ENCODE measurements at regions not wholly inside any gene's neighbourhood (a gene's known extent, or its start where the extent isn't known, plus 50 kb on each side); places are given as distances from the start of the nearest gene placed in this dataset.

DNA sequence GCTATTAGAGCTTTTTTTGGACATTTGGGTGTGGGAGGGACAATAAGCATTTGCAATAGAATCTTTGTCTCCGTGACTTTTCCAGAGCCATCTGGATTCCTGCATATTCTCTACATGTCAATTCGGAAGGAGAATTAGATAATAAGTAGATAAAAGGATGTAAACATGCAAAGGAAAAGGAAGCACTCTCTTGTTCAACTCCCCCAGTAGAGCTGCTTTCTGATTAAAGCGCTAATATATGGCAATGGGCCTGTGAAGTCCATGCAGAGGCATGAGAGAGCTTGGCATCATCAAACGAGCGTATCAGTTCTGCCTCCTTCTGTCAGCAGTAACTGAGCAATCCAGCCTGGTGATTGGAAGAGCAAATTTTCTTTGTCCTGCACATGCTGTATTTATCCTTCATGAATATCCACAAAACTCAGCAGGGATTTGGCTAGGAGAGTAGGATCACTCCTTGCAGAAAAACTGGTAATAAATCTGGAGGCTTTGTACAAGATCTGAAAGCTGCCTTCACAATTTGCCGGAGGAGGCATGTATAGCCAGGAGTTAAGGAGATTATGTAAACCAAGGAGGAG is 1752.9 kb downstream of the MAT2B start:
- DNase-seq = no peak

DNA sequence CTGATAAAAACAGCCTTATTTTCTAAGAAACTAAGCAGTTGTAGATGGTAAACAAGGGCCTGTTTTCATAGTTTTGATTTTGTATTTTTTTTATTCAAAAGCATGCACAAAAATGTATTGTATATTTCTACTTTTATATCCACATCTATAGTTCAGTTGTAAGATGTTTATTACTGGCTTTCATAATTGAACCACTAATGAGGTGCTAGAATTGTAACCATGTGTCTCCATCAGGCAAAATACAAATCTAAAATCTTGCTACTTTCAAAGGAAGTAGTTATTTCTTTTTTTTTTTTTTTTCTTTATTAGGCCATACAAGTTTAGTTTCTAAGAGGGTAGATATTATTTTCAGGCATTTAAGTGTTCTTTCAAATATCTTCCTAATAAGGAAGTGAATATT is 1755.0 kb downstream of the MAT2B start:
- no peak for DNase-seq

DNA sequence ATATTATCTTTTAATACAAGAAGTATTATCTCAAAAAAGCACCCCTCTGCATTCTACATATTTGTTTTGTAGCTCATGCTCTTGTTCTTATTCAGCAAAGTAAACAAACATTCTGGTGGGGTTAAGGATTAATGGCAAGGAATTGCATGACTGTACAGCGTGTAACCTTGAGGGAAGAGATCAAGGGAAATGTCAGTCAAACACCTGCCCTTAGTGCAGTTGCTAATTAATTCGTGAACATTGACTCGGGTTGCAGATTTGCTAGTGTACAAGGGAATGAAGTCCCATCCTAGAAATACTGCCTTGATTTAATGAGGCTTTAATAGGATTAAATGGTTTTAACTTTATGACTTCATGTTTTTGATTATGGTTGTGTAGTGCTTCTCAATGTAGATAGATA is 1758.1 kb downstream of the MAT2B start:
- DNase-seq = no peak

DNA sequence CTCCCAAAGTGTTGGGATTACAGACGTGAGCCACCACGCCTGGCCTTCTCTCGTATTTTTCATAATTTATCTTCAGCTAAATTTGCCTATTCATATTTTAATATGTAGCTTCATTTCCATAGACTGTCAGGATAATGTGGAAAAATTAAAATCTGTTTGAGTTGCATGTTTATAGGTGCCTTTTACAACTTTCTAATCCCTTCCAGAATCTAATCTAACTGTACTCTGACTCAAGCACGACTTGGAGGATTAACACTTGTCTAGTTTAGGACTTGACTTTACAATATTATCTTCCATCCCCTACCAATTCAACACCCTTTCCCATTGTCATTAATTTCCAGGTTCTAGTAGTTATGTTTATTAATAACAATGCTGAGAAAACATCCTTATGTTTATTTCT is 1761.5 kb downstream of the MAT2B start:
- DNase-seq = no peak

DNA sequence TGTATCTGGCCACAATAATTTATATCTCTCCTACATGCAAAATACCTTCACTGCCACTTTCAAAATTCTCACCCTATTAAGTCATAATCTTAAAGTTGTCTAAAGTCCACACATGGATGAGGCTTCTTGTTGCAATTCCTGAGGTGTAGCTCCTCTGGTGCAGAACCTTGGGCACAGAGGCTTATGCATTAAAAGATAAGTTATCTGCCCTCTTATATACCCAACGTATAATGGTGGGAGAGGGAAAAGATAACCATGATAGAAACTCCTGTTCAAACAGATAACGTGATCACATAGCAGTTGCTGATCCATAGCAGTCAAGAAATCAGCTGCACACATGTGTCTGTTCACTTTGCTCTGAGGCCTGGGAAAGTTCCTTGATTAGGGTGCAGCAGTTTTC is 1767.0 kb downstream of the MAT2B start:
- no peak for DNase-seq

DNA sequence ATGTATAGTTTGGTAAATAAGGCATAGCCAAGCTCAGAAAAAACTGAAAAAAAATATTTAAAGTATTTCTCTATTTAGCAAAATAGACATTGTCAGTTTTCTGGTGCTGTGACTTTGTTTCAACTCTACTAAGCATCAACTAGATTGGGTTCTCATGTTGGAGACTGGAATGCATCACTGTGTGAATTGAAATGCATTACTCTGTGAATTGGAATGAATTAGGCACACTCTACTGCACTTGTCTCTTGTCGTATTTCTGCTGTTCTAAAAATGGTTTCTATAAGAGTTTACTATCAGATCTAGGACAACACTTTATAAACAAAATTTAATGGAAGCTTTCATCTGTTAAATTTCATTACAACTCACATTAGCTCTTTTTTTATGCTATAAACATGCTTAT is 1772.2 kb downstream of the MAT2B start:
- DNase-seq = no peak

DNA sequence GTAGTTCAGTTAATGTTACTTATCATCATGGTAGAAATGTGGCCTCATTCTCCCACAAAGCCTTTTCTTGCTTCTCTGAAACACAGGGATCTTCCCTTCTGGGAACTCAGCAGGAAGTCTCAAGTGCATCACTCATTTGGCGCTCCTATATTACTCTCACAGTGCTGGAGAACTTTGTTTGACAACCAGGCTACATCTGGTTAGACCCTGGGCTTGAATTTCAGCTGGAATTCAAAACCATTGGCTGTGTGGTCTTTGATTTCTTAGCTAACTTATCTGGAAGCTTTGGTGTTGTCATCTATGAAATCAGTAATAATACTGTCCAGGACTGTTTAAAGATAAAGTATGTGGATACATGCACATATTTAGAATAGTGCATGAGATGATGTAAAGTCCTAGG is 1777.1 kb downstream of the MAT2B start:
- DNase-seq = no peak

DNA sequence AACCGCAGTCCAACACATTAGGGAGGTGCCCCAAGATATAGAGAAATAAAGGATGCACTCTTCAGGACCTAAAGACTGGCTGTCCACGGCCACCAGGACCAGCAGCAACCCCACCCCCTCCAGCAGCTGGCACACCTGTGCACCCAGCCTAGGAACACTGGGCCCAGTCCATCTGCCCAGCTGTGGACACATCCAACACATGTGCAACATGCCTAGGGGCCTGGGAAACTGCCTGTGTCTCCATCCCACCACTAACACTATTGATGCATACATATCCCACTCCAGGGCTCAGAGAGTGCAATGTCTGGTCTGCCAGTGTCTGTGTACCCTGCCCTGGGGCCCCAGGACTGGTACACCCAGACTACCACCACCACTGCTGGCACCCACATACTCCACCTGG is 1781.3 kb downstream of the MAT2B start:
- DNase-seq = no peak

DNA sequence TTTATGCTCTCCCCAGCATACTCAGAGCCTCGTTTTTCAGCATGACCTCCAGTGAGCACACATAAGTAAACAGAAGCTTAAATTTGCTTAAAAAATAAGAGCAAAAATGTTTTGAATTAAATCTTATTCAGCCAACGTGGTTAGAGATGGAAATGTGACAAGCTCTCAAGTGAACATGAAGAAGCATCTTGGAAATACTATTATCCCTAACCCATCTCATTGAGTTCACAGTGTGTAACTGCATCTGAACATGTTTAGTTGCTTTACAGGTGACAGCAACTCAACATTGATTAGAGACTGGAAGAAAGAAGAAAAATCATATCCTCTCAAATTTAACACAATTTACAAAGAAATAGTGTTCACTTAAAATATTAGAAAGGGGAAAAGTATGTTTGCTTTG is 1785.1 kb downstream of the MAT2B start:
- DNase-seq = no peak

DNA sequence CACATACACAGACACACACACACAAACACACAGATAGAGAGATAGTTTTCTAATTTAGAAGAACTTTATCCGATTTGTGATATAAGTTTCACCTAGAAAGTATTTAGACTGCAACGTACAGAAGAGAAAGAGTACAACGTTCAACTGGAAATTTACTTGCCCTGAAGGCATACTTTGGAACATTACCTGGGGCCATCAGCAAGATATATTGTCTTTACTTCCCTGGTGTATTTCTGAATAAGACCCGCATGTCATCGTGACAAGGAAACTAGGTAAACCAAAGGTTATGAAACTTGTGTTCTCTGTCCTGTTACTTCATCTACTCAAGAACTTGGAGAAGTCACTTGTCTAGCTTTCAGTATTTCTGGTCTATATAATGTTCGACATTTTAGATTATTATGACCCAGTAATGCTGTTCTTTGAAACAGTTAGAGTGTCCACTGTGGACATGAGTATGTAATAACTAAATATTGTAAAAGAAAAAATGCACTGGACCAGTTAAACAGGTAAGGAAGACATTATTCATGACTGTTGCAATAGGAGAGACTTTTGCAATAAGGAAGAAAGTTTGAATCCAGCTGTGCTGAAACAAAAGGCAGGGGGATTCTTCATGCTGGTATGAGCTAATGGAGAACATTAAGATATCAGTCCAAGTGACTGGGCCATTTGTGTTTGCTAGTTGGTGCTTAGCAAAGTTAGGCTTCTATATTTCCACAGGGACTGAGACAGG is 1791.1 kb downstream of the MAT2B start:
- no peak for DNase-seq

DNA sequence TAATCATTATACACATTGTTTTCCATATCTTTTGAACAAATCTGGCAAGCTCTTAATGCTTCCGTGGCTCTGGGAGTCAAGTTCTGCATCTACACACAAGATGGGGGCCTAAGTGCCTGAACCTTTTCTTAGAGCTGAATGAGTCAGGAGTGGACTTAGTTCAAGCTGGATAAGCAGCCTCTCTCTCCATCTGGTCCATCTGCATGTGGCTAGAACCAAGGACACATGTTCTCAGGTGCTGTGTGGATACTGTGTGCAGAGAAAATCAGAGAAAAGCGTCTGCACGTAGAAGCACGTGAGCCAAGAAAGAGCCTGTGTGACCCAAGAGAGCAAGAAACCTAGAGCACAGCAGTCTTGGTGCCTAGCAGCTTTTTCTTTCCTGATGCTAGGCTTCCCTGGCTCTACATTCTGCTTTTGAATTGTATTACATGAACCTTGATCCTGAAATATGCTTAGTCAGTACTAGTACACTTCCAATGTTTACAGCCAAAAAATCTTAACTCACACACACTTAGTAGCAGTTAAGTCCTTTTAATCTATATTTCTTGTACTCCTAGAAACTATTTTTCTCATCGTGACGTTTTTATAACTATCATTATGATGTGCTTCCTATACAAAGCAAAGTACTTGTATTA is 1798.9 kb downstream of the MAT2B start:
- no peak for DNase-seq

DNA sequence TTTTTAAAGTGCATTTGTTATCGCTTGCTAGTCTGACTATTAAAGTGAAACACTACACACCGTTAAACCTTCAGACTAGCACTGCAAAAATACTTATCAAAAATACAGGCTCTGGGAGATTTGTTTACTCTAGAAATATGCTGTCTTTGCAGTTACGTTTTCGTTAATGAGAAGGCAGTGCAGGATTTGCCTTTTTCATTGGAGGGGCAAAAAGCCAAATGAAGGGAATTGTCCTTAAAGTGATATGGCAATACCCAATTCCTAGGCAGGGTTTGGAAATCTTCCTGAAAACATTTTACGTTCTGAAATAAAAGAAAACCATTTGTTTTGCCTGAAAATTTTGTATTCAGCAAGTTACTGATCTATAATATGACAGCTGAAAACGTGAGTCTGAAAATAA is 1800.2 kb downstream of the MAT2B start:
- no peak for DNase-seq

DNA sequence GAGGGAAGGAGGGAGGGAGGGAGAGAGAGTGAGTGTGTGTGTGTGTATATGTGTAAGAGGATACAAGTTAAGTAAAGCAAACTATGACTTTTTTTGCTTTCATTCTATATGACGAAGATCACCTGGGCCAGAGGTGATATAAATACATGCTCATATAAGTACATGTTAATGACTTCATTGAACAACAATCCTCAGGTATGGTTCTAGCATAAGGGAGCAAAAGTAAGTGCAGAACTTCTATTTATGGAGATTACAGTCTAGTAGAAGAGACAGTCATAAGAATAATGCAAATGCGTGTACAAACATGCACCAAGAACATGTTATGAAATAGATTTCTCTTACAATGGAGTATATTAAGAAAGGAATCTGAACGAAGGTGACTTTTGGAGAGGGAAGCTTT is 1804.0 kb downstream of the MAT2B start:
- DNase-seq = no peak

DNA sequence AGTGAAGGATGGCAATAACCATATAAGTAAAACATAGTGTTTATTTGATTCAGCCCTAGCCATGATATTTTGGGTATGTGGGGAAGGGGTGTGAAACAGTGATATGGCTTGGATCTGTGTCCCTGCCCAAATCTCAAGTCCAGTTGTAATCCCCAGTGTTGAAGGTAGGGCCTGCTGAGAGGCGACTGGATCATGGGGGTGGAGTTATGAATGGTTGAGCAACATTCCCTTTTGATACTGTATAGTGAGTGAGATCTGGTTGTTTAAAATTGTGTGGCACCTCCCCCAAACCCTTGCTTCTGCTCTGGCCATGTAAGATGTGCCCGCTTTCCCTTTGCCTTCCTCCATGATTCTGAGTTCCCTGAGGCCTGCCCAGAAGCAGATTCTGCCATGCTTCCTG is 1804.6 kb downstream of the MAT2B start:
- DNase-seq = no peak

DNA sequence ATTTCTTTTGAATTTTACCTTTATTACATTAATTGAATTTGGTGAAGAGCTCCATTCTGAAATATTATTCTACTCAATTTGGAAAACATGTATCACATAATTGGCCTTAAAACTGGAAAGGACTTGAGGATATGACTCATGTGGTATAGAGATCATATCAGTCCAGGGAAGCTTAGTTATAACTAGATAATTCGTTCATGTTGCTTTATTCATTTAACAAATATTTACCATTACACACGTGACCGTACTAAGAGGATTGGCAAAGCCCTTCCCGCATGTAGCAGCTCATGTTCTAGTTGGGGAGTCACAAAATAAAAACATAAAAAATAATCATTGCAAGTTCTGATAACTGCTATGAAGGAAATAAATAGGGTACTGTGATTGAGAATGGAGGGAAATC is 1816.5 kb downstream of the MAT2B start:
- no peak for DNase-seq

DNA sequence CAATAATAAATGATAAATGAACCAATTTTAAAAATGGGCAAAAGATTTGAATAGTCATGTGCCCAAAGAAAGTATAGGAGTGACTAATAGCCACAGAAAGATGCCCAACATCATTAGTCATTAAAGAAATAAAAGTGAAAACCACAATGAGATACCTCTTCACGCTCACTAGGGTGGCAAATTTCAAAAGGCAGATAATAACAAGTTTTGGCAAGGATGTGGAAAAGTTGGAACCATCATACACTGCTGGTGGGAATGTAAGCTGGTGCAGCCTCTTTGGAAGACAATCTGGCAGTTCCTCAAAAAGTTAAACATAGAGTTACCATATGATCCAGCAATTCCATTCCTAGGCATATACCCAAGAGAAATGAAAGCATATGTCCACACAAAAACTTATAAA is 1819.8 kb downstream of the MAT2B start:
- DNase-seq = no peak

DNA sequence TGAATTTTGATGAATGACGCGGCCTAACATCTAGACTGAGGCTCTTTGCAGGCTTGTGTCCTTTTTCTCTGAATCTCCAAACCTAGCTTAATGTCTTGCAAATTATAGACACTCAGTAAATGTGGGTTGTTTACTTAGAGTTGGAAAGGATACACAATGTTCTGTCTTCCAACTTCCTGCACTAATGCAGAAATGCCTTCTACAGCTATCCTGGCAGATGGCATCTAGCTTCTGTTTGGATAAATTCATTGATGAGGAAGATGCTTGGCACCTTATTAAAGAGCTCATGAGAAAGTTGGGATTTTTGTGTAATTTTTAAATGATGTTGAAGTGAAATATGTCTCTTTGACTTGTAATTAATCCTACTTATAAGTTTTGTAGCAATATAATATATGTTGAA is 1822.2 kb downstream of the MAT2B start:
- no peak for DNase-seq

DNA sequence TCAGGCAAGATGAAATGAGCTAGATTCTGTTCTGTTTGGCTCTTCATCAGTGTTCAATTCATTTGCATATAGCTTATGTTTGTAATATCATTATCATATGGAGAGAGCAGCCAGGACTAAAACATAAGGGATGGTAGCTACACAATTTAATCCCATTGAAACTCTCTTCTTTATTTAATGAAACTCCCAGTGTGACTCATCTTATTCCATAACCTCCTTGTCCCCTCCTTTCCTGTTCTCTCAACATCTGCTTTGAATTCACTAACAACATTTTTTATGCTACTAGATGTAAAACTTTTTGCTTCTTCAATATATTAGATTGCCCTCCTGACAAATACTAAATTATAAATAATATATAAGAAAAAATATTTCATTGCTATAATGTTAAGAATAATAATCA is 1823.4 kb downstream of the MAT2B start:
- DNase-seq = no peak

DNA sequence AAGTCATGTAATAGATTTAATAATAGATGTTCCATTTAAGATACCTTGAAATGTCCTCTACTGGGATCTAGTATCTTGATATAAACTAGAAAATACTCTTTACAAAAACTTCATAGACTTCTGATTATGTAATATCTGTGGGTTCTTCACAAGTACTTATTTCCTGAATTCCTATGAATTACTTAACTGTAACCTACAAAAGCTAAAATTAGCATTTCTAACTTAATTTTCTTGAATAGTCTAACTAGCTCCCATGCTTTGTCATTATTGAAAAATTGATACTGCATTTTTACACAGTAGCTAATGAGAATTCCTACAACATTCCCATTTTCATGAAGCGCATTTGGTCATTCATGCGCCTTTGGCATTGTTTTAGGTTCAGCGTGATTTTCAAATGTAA is 1828.2 kb downstream of the MAT2B start:
- DNase-seq = no peak

DNA sequence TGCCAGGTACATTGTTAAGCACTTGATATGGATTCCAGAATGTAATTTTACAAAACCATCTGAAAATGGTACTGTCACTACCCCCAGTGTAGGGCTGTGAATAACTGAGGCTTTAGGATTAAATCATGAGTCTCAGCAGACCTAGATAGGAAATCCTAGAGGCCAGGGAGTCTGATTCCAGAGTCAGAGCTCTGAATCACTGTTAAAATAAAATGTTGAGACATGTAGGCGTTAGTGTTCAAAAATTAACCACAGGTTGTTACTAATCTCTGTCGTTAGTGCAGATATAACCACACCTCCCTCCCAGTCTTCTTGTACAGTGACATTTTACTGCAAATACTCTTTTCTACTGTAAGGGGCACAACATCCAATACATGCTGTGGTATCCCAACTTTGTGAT is 1828.8 kb downstream of the MAT2B start:
- no peak for DNase-seq

DNA sequence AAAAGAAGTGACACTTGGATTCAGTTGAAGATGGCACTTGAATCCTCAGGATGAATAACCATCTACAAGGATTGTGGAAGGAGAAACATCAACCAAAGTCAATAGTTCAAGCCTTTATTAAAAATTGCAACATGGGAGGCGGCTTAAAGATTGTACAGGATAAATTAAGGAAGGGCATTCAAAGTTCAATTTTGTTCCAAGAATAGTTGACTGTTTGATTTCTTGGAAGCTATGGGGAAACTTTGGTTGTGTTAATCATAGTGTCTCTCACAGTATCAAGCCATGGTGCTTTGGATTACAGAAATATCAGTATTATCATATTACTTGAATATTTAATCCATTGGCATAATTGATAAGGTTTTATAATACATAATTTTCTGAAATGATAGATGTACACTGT is 1844.3 kb downstream of the MAT2B start:
- DNase-seq = no peak

DNA sequence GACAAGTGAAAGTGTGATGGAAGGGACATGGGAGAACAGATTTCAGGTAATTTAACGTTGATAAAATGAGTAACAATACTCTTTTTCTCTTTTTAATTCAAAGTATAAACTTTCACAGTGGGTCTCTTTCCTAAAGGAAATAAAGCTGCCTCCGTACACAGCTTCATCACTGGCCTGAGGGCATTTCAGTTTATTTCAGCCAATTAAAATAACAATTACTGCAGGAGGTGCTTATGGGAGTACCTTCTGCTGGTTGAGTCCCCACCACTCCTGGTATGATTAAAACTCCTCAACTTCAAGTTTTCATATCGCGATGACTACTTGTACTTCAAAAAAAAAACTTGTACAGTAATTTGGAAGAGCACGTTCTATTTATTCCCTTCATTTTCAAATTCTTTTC is 1845.9 kb downstream of the MAT2B start:
- no peak for DNase-seq

DNA sequence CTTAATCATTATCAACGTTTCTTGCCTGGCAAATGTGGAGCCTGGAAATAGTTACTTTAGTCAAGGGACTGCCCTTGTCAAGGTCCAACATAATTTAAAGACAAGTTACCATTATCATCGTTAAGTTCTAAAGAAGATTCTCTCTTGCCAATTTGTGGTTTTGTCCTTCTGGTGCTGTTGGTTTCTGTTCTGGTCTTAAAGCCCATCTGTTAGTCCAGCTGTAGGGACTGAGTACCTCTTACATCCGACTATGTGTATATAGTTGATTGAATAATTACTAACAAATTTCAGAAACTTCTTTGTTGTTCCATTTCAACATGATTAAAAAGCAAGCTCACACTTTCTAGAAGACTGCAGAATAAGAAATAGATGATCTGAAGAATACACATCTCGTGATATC is 1854.9 kb downstream of the MAT2B start:
- no peak for DNase-seq

DNA sequence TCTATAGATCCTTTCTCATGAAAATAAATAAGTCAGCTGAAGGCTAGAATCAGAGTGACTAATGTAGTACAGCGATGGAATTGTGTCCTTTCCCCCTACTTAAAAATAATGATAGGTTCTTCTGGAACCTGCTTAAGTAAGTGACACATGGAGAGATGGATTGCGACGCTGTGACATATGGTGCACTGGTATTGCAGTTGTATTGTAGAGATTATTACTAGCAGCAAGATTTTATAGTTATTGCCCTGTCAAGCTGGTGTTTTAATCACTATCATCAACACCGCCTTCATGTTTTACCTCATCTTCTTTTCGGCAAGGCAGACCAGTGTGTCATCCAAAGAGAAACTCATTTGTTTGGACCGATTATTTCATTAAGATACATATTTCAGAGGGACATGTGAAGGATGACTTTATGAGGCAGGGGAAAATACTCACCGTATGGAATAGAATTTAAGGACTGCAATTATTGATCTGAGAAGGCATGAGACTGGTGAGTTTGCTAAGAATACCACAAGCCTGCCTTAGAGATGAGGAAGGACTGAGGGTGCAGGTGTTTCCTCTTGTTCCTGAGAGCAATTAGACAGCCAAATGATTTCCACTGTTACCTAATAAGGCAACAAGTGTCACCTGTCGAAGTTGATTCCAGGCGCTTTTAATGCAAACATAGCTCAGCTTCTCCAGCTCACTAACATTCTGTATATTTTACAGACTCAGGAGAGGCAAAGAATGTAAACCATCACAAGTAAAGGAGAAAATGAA is 1855.5 kb downstream of the MAT2B start:
- no peak for DNase-seq
